Natural killer cell (primary cell): ENCODE measurements at regions not wholly inside any gene's neighbourhood (a gene's known extent, or its start where the extent isn't known, plus 50 kb on each side); places are given as distances from the start of the nearest gene placed in this dataset.

Source experiments
- ATAC-seq, 3 donors: fragments of 150-1000 bp in 2 of 3; fragments of 200-7000 bp in 1 of 3; cut with Tn5 transposase; 1 replicate in 1 of 3; 2 replicates in 2 of 3; pipeline ENCODE4 v1.10.0; 2021; ENCODE audit warnings: mild to moderate bottlenecking in 2 of 3, moderate library complexity in 2 of 3
- DNase-seq, 2 donors: peaks; one replicate each; pipeline versions ENCODE4 v3.0.0 to v3.0.0-alpha.2; 2013 to 2021; ENCODE audit warnings: mixed read lengths in 1 of 2
- H3K27ac ChIP-seq: one replicate; pipeline ENCODE4 v1.5.1; 2013; ENCODE audit warnings: mild to moderate bottlenecking, low read length
- H3K27me3 ChIP-seq: one replicate; pipeline ENCODE4 v1.6.1; 2013; ENCODE audit warnings: low read length; ENCODE audit not compliant: control insufficient read depth, insufficient read depth
- H3K36me3 ChIP-seq: one replicate; pipeline ENCODE4 v1.6.1; 2013; ENCODE audit warnings: low read length; ENCODE audit not compliant: control insufficient read depth, insufficient read depth
- H3K4me1 ChIP-seq: one replicate; pipeline ENCODE4 v1.6.1; 2013; ENCODE audit warnings: low read length; ENCODE audit not compliant: control insufficient read depth, insufficient read depth
- H3K4me3 ChIP-seq: one replicate; pipeline ENCODE4 v1.5.1; 2013; ENCODE audit warnings: low read length
- H3K9me3 ChIP-seq: one replicate; pipeline ENCODE4 v1.6.1; 2013; ENCODE audit warnings: low read length; ENCODE audit not compliant: control insufficient read depth, insufficient read depth
- H3K27ac Mint-ChIP-seq, 2 donors: one replicate each; pipeline ENCODE4 v1.8.0; 2022; ENCODE audit warnings: mild to moderate bottlenecking in 2 of 2, mixed read lengths in 2 of 2, moderate library complexity in 1 of 2
- H3K27me3 Mint-ChIP-seq, 2 donors: one replicate each; pipeline ENCODE4 v1.8.0; 2022; ENCODE audit warnings: low read depth in 2 of 2, mixed read lengths in 2 of 2
- H3K36me3 Mint-ChIP-seq: one replicate; pipeline ENCODE4 v1.8.0; 2022; ENCODE audit warnings: mixed read lengths
- H3K4me1 Mint-ChIP-seq, 2 donors: one replicate each; pipeline ENCODE4 v1.8.0; 2022; ENCODE audit warnings: mixed read lengths in 2 of 2
- H3K4me3 Mint-ChIP-seq: one replicate; pipeline ENCODE4 v1.8.0; 2022; ENCODE audit warnings: mild to moderate bottlenecking, moderate library complexity, mixed read lengths
- H3K9me3 Mint-ChIP-seq, 2 donors: one replicate each; pipeline ENCODE4 v1.8.0; 2022; ENCODE audit warnings: mixed read lengths in 2 of 2
- CTCF ChIP-seq: fragments of 200-600 bp; IDR thresholded peaks from one replicate; pipeline ENCODE4 v1.8.0; 2022; ENCODE audit warnings: antibody characterized with exemption
- WGBS: methylation state at CpG from one replicate; pipeline ENCODE4 v1.1.7; 2013; ENCODE audit warnings: missing lambda C conversion rate; ENCODE audit not compliant: insufficient coverage; 5-methylcytosine and 5-hydroxymethylcytosine counted together
- intact Hi-C: fragments of 100-400 bp; cut with micrococcal nuclease; formaldehyde crosslinking; loops from one replicate; pipeline ENCODE4 v1.14.2; 2022

GRCh38 chr13:40477623-40478608 is 188.5 kb downstream of the FOXO1 start:
- intact Hi-C loops: no loop called here
- no peak overlapping the region for H3K4me3 Mint-ChIP-seq
- no peak overlapping the region for H3K4me3 ChIP-seq
- no peaks in the 10 kb centered on the region for H3K36me3 Mint-ChIP-seq
- 85% methylated on average over 16 of the region's 17 CpGs for WGBS
- H3K9me3 Mint-ChIP-seq: no peaks in the 10 kb centered on the region
- peak overlapping the region in 1 of 2 donors; percentile 44 for H3K27ac Mint-ChIP-seq
- DNase-seq (no peak), ATAC-seq (no peak)
- H3K27me3 Mint-ChIP-seq: peaks cover 0 to 9% of the 10 kb centered on the region in 2 donors
- no peaks in the 10 kb centered on the region for H3K9me3 ChIP-seq
- peaks cover 0 to 7% of the 10 kb centered on the region in 2 donors for H3K4me1 Mint-ChIP-seq
- no peaks in the 10 kb centered on the region for H3K36me3 ChIP-seq
- no peaks in the 10 kb centered on the region for H3K27me3 ChIP-seq
- TF ChIP-seq CTCF: no peak
- peaks cover 6% of the 10 kb centered on the region for H3K4me1 ChIP-seq
- no peak overlapping the region for H3K27ac ChIP-seq

GRCh38 chr13:40478775-40479174 is 187.7 kb downstream of the FOXO1 start:
- Histone ChIP-seq H3K27me3 (no peaks in the 10 kb centered on the region), H3K9me3 (no peaks in the 10 kb centered on the region)
- no peak overlapping the region for H3K27ac Mint-ChIP-seq

GRCh38 chr13:40479196-40479845 is 187.1 kb downstream of the FOXO1 start:
- DNase-seq: no peak
- Mint-ChIP-seq H3K36me3 (no peaks in the 10 kb centered on the region), H3K4me3 (no peak overlapping the region), H3K27ac (no peak overlapping the region), H3K9me3 (no peaks in the 10 kb centered on the region), H3K27me3 (peaks cover 0 to 9% of the 10 kb centered on the region in 2 donors), H3K4me1 (peaks cover 5 to 11% of the 10 kb centered on the region in 2 donors)
- H3K4me1 ChIP-seq: peaks cover 15% of the 10 kb centered on the region
- intact Hi-C loops: no loop called here
- 95% methylated on average over 28 of the region's 28 CpGs for WGBS
- H3K36me3 ChIP-seq: no peaks in the 10 kb centered on the region
- TF ChIP-seq CTCF: no peak
- H3K9me3 ChIP-seq: no peaks in the 10 kb centered on the region
- H3K4me3 ChIP-seq: no peak overlapping the region
- no peak overlapping the region for H3K27ac ChIP-seq
- no peak for ATAC-seq
- H3K27me3 ChIP-seq: no peaks in the 10 kb centered on the region

More at GRCh38 chr13:40478775-40479174, 187.7 kb downstream of the FOXO1 start:
- Mint-ChIP-seq H3K9me3 (no peaks in the 10 kb centered on the region), H3K4me3 (no peak overlapping the region), H3K27me3 (peaks cover 0 to 9% of the 10 kb centered on the region in 2 donors), H3K36me3 (no peaks in the 10 kb centered on the region), H3K4me1 (peaks cover 0 to 7% of the 10 kb centered on the region in 2 donors)
- H3K4me3 ChIP-seq: no peak overlapping the region
- peaks cover 10% of the 10 kb centered on the region for H3K4me1 ChIP-seq
- 96% methylated on average over 7 of the region's 7 CpGs for WGBS
- no peak for ATAC-seq
- no peak for TF ChIP-seq CTCF
- no peaks in the 10 kb centered on the region for H3K36me3 ChIP-seq
- H3K27ac ChIP-seq: no peak overlapping the region
- intact Hi-C loops: no loop called here
- no peak for DNase-seq
